Right lobe of liver (tissue), 6 donors: ENCODE measurements at regions not wholly inside any gene's neighbourhood (a gene's known extent, or its start where the extent isn't known, plus 50 kb on each side); places are given as distances from the start of the nearest gene placed in this dataset.

Source experiments
- ATAC-seq, 4 donors: fragments of 200-7000 bp; cut with Tn5 transposase; one replicate each; pipeline ENCODE4 v1.9.1; 2020; ENCODE audit warnings: mild to moderate bottlenecking in 4 of 4, moderate library complexity in 4 of 4
- DNase-seq, 3 donors: peaks; one replicate each; pipeline ENCODE4 v3.0.0-alpha.2; 2020
- H3K27ac ChIP-seq, 3 donors: fragments of 200-600 bp; one replicate each; pipeline ENCODE4 v1.8.0; 2022
- H3K27me3 ChIP-seq, 2 donors: fragments of 200-600 bp; one replicate each; pipeline ENCODE4 v1.8.0; 2022
- H3K36me3 ChIP-seq, 4 donors: fragments of 200-600 bp; sonication (generic) in 1 of 4; one replicate each; pipeline versions ENCODE4 v1.5.1 to v1.8.0; 2017 to 2022; ENCODE audit warnings: control low read depth in 1 of 4
- H3K4me1 ChIP-seq, 4 donors: fragments of 200-600 bp; sonication (generic) in 1 of 4; one replicate each; pipeline versions ENCODE4 v1.5.1 to v1.8.0; 2017 to 2022; ENCODE audit warnings: control low read depth in 1 of 4
- H3K4me3 ChIP-seq, 3 donors: fragments of 200-600 bp; one replicate each; pipeline ENCODE4 v1.8.0; 2022
- H3K9me3 ChIP-seq, 4 donors: fragments of 200-600 bp; sonication (generic) in 1 of 4; one replicate each; pipeline versions ENCODE4 v1.5.1 to v1.8.0; 2017 to 2022; ENCODE audit warnings: control low read depth in 1 of 4
- CTCF ChIP-seq, 4 donors: fragments of 200-600 bp in 3 of 4; fragments of 450-650 bp in 1 of 4; IDR thresholded peaks; one replicate each; pipeline versions ENCODE4 v1.5.1 to v1.8.0; 2016 to 2022; ENCODE audit warnings: antibody characterized with exemption in 4 of 4, mild to moderate bottlenecking in 2 of 4
- POLR2A ChIP-seq: fragments of 450-650 bp; IDR thresholded peaks from one replicate; pipeline ENCODE4 v1.6.1; 2017; ENCODE audit warnings: antibody characterized with exemption, mild to moderate bottlenecking
- WGBS: methylation state at CpG from one replicate; pipeline ENCODE4 v1.1.6; 2018; ENCODE audit warnings: low coverage, low lambda C conversion rate; ENCODE audit not compliant: insufficient coverage; ENCODE audit errors: missing lambda C conversion rate; 5-methylcytosine and 5-hydroxymethylcytosine counted together
- intact Hi-C, 2 donors: fragments of 100-400 bp; cut with DNase I; formaldehyde crosslinking; loops; one replicate each; pipeline versions ENCODE4 v1.11.2 to v1.14.1; 2022
- donor health status: DM: no; HTN: yes; CAD: no.
- donor health status: DM: no; HTN: no; CAD: no.
- donor health status: DM: no; HTN: no; CAD: no.
- donor health status: DM: no; HTN: yes; CAD: no.
- donor health status: DM: no; HTN: yes; CAD: no.

DNA sequence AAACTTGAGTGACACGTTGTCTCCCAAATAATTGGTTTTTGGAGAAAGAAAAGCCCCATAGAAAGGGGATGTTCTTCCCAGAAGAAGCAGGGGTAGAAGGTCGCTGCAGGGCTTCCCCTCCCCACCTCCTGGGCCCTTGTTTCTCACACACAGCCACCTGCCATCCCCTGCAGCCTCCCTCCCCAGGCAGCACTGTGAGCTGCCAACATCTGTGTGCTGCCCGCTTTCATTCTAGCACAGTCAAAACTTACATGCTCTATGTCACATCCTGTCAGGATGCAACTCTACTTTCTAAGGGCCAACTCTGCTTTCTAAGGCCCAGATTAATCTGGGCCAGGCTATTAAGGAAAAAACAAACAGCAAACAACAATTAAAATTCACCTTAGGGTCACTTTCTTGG, 309.4 kb upstream of the ZC3H12C start:
- no peaks in the 10 kb centered on the region for H3K27me3 ChIP-seq
- ATAC-seq (peak in 1 of 4 donors; percentile 40), DNase-seq (no peak)
- H3K36me3 ChIP-seq: no peaks in the 10 kb centered on the region
- no peak overlapping the region for H3K27ac ChIP-seq
- WGBS: 41% methylated on average over 2 of the region's 3 CpGs
- no peaks in the 10 kb centered on the region for H3K9me3 ChIP-seq
- H3K4me1 ChIP-seq: no peaks in the 10 kb centered on the region
- TF ChIP-seq POLR2A: no peak
- H3K4me3 ChIP-seq: no peak overlapping the region
- intact Hi-C loops: no loop called here

- Histone ChIP-seq H3K9me3 (no peaks in the 10 kb centered on the region), H3K27me3 (no peaks in the 10 kb centered on the region), H3K4me1 (no peaks in the 10 kb centered on the region), H3K4me3 (no peak overlapping the region), H3K36me3 (no peaks in the 10 kb centered on the region), H3K27ac (no peak overlapping the region)
- no peak for DNase-seq
- ATAC-seq: no peak
- intact Hi-C loops: no loop called here
- WGBS: 49% methylated on average over 2 of the region's 3 CpGs
- TF ChIP-seq POLR2A (no peak), CTCF (IDR thresholded peaks at IDR 0.05) (no peak)
These were observed 308.7 kb upstream of the ZC3H12C start for GRCh38 chr11:109784536-109784935.

DNA sequence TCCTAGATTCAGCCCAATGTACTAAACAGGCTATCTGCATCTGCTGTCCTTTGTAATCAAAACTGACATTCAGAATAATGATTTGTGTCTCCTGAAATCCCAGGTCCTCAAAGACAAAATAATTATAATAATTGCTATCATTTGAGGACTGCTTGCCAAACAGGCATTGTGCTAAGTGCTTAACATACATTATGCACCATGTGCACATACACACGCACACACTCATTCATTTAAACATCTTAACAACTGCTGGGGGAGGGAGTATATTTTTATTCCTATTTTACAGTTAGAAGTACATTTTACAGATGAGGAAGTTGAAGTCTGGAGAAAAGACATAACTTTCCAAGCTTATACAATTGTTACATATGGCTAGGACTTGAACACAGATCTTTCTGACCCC, 308.0 kb upstream of the ZC3H12C start:
- TF ChIP-seq CTCF (IDR thresholded peaks at IDR 0.05) (no peak), POLR2A (no peak)
- DNase-seq: no peak
- 70% methylated on average over 1 of the region's 1 CpG for WGBS
- Histone ChIP-seq H3K4me3 (no peak overlapping the region), H3K36me3 (no peaks in the 10 kb centered on the region), H3K27ac (no peak overlapping the region), H3K27me3 (no peaks in the 10 kb centered on the region), H3K4me1 (no peaks in the 10 kb centered on the region), H3K9me3 (no peaks in the 10 kb centered on the region)
- no peak for ATAC-seq
- intact Hi-C loops: no loop called here

GRCh38 chr11:109785714-109786113, 307.5 kb upstream of the ZC3H12C start:
- TF ChIP-seq POLR2A (no peak), CTCF (IDR thresholded peaks at IDR 0.05) (no peak)
- 22% methylated on average over 4 of the region's 4 CpGs for WGBS
- H3K27ac ChIP-seq: no peak overlapping the region
- H3K4me1 ChIP-seq: no peaks in the 10 kb centered on the region
- DNase-seq (no peak), ATAC-seq (peak in 1 of 4 donors; percentile 33)
- intact Hi-C loops: no loop called here
- H3K9me3 ChIP-seq: no peaks in the 10 kb centered on the region
- no peaks in the 10 kb centered on the region for H3K36me3 ChIP-seq
- no peak overlapping the region for H3K4me3 ChIP-seq
- no peaks in the 10 kb centered on the region for H3K27me3 ChIP-seq

DNA sequence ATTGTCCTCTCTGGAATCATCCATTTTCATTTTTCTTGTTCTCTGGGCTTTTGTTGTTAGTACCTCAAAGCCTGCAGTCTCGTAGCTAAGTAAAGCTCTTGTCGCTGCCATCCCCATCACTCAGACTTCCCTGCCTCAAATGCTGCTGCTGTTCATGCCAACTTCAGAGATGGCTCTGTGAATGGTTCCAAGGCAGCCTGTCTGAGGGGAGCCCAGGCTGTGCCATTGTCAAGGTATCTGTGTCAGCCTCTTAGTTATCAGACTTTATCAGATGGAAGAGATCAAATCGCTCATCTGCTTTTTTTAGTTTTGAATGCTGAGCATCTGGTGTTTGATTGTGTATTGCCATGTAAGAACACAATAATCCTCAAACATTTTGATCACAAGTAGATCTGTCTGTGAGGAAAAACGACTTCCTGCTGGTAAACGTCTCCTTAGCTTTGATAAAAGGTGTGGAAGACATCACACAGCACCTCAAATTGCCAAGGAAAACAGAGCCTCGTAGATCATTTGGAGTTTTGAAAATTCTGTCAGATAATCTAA, 304.2 kb upstream of the ZC3H12C start:
- 45% methylated on average over 6 of the region's 6 CpGs for WGBS
- Histone ChIP-seq H3K36me3 (no peaks in the 10 kb centered on the region), H3K9me3 (no peaks in the 10 kb centered on the region), H3K4me1 (no peaks in the 10 kb centered on the region), H3K27me3 (no peaks in the 10 kb centered on the region), H3K27ac (no peak overlapping the region), H3K4me3 (no peak overlapping the region)
- ATAC-seq: no peak
- intact Hi-C loops: no loop called here
- TF ChIP-seq CTCF (IDR thresholded peaks at IDR 0.05) (no peak), POLR2A (no peak)
- DNase-seq: no peak
